Ishikawa (cell line): ENCODE measurements at regions not wholly inside any gene's neighbourhood (a gene's known extent, or its start where the extent isn't known, plus 50 kb on each side); places are given as distances from the start of the nearest gene placed in this dataset.

Experiments used
- RAD21 ChIP-seq: IDR thresholded peaks from 2 replicates; pipeline ENCODE4 v1.6.1; 2012; ENCODE audit warnings: low read depth
- REST ChIP-seq: IDR thresholded peaks from 2 replicates; pipeline ENCODE4 v1.6.1; 2012; ENCODE audit warnings: low read depth, mild to moderate bottlenecking
- TCF12 ChIP-seq: IDR thresholded peaks from 2 replicates; pipeline ENCODE4 v1.6.1; 2012; ENCODE audit warnings: low read depth
- TEAD4 ChIP-seq: IDR thresholded peaks from 2 replicates; pipeline ENCODE4 v1.6.1; 2012

- TF ChIP-seq REST (no peak), RAD21 (no peak), TCF12 (no peak), TEAD4 (no peak)
Observed at GRCh38 chr3:41073190-41073589, 126.1 kb upstream of the CTNNB1 start.
